ENCODE measurements at regions not wholly inside any gene's neighbourhood (a gene's known extent, or its start where the extent isn't known, plus 50 kb on each side); places are given as distances from the start of the nearest gene placed in this dataset.

- intact Hi-C loops (cut with DNase I): no loop called here
- H3K4me3 ChIP-seq: no peak overlapping the region
- DNase-seq (ENCODE audit: extremely low spot score in 2 of 2): no peak
- no peaks in the 10 kb centered on the region for H3K36me3 ChIP-seq
- TF ChIP-seq POLR2AphosphoS5 (IDR thresholded peaks at IDR 0.05; ENCODE audit: insufficient read depth in 1 of 2, low read depth in 1 of 2) (no peak), POLR2A (IDR thresholded peaks at IDR 0.05) (no peak)
- TF ChIP-seq, protein P1, sequence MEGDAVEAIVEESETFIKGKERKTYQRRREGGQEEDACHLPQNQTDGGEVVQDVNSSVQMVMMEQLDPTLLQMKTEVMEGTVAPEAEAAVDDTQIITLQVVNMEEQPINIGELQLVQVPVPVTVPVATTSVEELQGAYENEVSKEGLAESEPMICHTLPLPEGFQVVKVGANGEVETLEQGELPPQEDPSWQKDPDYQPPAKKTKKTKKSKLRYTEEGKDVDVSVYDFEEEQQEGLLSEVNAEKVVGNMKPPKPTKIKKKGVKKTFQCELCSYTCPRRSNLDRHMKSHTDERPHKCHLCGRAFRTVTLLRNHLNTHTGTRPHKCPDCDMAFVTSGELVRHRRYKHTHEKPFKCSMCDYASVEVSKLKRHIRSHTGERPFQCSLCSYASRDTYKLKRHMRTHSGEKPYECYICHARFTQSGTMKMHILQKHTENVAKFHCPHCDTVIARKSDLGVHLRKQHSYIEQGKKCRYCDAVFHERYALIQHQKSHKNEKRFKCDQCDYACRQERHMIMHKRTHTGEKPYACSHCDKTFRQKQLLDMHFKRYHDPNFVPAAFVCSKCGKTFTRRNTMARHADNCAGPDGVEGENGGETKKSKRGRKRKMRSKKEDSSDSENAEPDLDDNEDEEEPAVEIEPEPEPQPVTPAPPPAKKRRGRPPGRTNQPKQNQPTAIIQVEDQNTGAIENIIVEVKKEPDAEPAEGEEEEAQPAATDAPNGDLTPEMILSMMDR (IDR thresholded peaks at IDR 0.05): no peak
- H3K9me3 ChIP-seq: no peaks in the 10 kb centered on the region
- H3K4me1 ChIP-seq: no peaks in the 10 kb centered on the region
- no peak overlapping the region for H3K27ac ChIP-seq
- H3K27me3 ChIP-seq: no peaks in the 10 kb centered on the region
Measured at GRCh38 chr16:51591480-51591879, 440.4 kb upstream of the SALL1 start.

DNA sequence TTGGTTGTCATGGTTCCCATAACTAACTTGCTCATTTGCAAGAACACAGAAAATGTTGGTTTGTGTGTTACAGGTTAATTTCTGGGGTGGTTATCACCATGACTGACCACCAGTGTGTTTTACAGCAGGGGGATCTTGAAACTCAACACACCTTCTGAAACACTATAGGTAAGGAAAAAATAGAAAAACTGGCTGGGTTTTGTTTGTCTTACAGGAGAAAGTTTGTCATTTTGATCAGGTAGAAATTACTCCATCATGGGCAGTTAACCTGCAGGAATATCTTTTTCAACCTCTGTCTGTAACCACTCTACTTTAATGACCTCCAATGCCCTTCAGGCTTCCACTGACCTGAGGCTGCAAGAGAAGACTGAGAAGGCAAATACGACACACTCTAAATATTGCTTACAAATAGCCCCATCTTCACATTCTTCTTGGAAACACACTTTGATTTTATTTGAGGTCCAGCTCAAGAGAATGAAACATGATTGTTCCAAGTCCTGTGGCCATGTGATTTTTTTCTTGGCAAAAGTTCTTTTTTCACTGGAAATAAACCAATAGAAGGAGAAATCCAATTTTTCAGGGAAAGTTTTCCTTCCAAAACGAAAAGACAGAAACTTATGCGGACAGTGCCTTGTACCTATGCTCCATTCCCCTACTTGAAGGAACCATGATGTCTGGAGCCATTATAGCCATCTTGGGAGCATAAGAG, 428.7 kb upstream of the SALL1 start:
- DNase-seq (ENCODE audit: extremely low spot score in 2 of 2): no peak
- Histone ChIP-seq H3K27me3 (no peaks in the 10 kb centered on the region), H3K27ac (no peak overlapping the region), H3K4me3 (no peak overlapping the region), H3K9me3 (no peaks in the 10 kb centered on the region), H3K36me3 (no peaks in the 10 kb centered on the region), H3K4me1 (no peaks in the 10 kb centered on the region)
- intact Hi-C loops (cut with DNase I): no loop called here
- TF ChIP-seq, protein P1 (IDR thresholded peaks at IDR 0.05): no peak
- TF ChIP-seq POLR2AphosphoS5 (IDR thresholded peaks at IDR 0.05; ENCODE audit: insufficient read depth in 1 of 2, low read depth in 1 of 2) (no peak), POLR2A (IDR thresholded peaks at IDR 0.05) (no peak)

GRCh38 chr16:51577621-51578303, 426.7 kb upstream of the SALL1 start:
- Histone ChIP-seq H3K9me3 (no peaks in the 10 kb centered on the region), H3K4me1 (no peaks in the 10 kb centered on the region), H3K4me3 (no peak overlapping the region), H3K27me3 (no peaks in the 10 kb centered on the region), H3K27ac (no peak overlapping the region), H3K36me3 (no peaks in the 10 kb centered on the region)
- intact Hi-C loops (cut with DNase I): no loop called here
- no peak for TF ChIP-seq POLR2AphosphoS5 (IDR thresholded peaks at IDR 0.05; ENCODE audit: insufficient read depth in 1 of 2, low read depth in 1 of 2)
- TF ChIP-seq, protein P1 (IDR thresholded peaks at IDR 0.05): no peak
- no peak for TF ChIP-seq POLR2A (IDR thresholded peaks at IDR 0.05)
- peak in 1 of 2 donors; percentile 14 for DNase-seq (ENCODE audit: extremely low spot score in 2 of 2)

DNA sequence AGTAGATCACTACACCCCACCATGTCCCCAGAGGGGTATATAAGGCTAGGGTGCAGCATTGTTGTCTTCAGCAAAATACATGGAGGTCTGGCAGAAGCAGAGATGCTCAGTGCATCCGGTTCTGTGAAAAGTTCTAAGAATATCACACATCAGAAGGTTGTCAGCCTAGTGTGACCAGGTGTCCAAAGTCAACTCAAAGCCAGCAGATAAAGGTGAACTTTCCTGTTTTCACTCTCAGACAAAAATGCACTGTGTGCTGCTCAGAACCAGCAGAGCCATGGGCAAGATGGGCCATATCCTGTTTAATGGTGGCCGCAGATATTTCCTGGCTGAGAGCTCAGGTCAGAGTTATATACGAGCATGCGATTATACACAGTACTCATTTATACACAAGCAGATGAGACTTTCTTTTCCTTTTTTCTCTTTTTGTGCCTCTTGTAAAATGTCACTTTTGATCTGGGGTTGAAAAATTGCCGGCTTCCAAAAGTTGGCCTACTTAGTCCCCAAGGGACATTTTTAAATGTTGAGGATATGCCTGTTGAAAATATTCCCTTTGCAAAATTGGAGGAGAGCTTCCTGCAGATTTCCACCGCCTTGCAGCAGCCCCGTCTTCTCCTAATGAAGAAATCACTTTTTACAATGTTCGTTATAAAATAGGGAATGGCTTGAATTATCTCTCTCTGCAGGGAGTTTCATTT, 425.6 kb upstream of the SALL1 start:
- Histone ChIP-seq H3K4me3 (no peak overlapping the region), H3K4me1 (no peaks in the 10 kb centered on the region), H3K36me3 (no peaks in the 10 kb centered on the region), H3K9me3 (no peaks in the 10 kb centered on the region), H3K27ac (no peak overlapping the region), H3K27me3 (no peaks in the 10 kb centered on the region)
- TF ChIP-seq, protein P1 (IDR thresholded peaks at IDR 0.05): no peak
- TF ChIP-seq POLR2A (IDR thresholded peaks at IDR 0.05) (no peak), POLR2AphosphoS5 (IDR thresholded peaks at IDR 0.05; ENCODE audit: insufficient read depth in 1 of 2, low read depth in 1 of 2) (no peak)
- intact Hi-C loops (cut with DNase I): no loop called here
- peak in 1 of 2 donors; percentile 28 for DNase-seq (ENCODE audit: extremely low spot score in 2 of 2)

All from vagina (tissue), 2 donors.